HG02885 (cell line): ENCODE measurements at regions not wholly inside any gene's neighbourhood (a gene's known extent, or its start where the extent isn't known, plus 50 kb on each side); places are given as distances from the start of the nearest gene placed in this dataset.
A peak's percentile ranks its signal among the peaks of the same experiment; 100 is the strongest.

Source experiments
- ATAC-seq: cut with Tn5 transposase; IDR thresholded peaks from one replicate; pipeline ENCODE4 v1.9.1; 2021; ENCODE audit warnings: mild to moderate bottlenecking; ENCODE audit not compliant: unreplicated experiment, poor library complexity

DNA sequence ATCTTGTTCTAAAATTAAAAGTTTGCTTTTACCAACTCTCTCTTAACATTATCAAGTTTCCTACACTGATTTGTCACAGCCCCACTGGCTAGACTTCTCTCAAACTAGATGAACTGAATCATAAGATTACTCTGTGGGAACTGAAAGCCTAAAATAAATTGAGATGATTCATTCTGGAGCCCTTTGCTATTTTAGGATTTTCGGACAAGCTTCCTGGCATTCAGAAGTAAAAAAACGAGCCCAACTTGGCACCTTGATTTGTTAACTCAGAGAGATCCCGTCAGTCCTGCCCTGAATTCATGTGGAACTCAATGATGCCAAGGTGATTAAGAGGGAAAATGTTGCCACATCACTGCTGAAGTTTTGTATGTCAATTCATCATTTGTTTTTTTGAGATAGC is 122.0 kb upstream of the NRSN1 start:
- no peak for ATAC-seq

DNA sequence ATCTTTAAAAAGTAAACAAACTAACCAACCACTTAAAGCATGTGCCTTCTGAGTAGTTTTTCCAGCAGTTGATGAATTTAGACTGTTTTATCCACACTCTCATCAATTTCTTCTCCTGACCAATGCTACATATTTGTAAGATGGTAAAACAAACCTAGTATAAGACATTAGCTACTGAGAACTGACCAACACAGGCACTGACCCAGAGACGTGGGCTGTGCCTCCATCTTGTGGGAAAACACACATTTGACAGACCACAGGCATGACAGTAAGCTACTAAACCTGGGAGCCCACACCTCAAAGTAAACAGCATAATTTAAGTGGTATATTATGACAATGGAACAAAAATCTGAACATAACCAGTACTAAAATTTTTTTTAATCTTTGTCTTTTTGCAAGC is 121.4 kb upstream of the NRSN1 start:
- no peak for ATAC-seq

DNA sequence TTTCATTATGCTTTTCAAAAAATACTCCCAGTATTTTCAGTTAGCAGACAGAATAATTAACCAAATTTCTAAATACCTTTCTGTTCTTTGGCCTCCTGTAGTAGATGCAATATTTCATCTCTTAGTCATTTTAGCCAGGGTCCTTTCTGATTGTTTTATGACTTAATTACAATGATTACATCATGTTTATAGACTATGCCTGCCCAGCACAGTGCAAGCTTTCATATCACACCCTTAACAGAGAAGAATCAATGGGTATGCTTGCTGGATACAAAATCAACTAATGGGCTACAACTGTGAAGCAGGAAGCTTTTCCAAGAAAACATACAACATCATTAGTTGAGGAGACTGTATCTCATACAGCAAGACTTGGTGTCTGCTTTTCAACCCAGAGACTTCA is 119.8 kb upstream of the NRSN1 start:
- no peak for ATAC-seq

DNA sequence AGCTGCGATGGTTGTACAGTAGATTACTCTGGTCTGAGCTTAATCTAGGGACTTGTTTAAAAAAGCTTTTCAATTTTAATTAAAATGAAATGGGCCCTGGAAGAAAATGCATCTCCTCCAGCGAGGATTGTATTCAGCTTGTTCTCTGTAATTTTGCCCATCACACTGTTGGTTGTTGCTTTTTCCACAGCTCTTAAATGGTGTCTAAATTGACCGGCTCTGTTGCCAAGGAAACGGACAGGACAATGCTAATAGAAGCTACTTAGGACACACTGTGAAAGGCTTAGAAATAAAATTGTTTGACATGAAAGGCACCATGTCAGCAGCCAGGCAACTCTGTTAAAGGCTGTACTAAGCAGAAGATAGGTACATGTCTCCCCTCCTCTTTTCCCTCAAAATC is 116.7 kb upstream of the NRSN1 start:
- no peak for ATAC-seq

DNA sequence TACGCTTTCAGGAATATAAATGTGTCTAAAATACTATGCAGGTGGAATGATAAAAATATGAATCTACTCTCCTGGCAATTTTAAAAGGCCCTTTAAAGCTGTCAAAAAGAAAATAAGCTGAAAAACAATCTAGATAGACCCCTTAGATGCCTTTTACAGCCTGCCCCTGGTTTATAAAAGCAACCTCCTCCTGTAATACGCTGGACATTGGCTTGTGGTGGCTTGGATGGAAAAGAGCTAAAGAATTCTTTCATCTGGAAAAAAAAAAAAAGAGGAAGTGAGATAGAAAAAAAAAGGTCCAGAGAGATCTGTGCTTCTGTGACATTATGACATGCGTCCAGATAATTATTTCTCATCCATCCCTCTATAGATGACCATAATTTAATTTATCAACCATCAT is 115.9 kb upstream of the NRSN1 start:
- no peak for ATAC-seq

DNA sequence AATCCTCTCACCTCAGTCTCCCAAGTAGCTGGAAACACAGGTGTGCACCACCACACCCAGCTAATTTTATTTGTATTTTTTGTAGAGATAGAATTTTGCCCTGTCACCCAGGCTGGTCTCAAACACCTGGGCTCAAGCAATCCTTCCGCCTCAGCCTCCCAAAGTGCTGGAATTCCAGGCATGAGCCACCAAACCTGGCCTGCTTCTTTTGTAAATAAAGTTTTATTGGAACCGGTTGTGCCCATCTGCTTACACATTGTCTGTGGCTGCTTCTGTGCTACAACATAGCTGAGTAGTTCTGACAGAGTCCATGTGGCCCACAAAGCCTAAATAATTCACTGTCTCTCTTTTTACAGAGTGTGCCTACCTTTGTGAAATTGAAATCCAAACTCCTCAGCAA is 109.7 kb upstream of the NRSN1 start:
- no peak for ATAC-seq

DNA sequence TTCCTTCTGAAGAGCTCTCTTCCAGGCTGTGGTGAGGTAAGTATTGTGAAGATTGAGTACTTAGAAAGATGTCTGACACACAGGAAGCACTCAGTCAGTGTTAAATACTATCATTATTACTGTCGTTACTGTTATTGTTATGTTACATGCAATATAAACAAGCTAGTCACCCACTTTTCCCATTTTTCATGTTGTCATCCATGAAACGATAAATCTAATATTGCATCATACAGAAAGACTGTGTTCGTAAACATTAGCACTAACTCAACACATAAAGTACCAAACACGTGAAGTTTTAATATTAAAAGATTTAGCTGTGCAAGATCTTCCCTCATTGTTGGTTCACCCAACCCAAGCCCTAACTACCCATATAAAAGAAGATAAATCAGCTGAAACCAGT is 109.2 kb upstream of the NRSN1 start:
- ATAC-seq, result no peak

DNA sequence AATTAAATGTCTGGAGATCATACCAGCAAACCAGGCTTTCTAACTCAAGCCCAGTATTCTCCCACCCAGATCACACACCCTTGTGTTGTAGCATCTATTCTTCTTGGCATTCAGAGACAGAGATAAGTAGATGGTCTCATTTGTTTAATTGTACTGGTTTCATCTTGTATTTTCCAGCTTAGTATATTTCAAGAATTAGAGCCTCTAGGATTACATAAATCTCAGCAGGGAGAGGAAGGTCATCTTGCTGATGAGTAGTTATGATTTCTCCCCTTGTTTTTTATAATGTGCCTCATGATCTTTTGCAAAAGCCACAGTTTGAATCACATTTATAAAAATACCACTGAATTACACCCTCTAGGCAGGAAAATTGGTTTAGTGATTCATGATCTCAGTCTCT is 106.6 kb upstream of the NRSN1 start:
- ATAC-seq, result no peak

DNA sequence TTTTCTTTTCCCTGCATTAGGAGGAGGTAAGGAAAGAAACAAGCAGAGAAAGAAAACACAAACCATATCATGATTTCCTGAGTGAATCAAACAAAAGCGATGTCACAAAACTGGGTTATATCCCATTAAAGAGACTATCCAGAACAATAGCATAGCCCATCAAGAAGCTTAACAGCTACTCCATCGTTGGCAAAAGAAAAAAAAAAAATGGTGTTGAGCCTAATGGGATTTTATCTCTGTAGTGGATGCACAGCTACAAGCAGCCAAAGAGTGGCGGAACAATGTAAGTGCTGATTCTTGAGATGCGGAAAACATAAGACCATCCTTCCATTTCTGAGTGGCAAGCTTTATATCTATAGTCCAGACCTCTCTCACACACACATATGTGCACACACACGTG is 106.2 kb upstream of the NRSN1 start:
- ATAC-seq, result no peak

DNA sequence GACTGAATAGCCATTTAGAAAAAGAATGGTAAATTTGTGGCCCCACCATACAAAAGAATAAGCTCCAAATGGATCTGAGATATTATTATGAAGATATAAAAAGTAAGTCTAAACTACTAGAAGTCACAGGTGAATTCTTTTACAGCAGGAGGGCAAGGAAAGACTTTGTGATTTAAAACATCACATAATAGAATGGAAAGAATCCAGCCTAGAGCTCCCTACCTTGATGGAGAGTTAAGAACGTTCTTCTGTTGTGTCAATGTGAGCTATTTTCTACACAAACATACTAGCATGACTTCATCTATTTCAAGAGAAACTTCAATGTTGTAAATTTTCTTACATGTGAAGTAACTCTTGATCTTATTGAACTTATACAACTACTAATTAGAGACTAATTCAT is 100.0 kb upstream of the NRSN1 start:
- no peak for ATAC-seq

DNA sequence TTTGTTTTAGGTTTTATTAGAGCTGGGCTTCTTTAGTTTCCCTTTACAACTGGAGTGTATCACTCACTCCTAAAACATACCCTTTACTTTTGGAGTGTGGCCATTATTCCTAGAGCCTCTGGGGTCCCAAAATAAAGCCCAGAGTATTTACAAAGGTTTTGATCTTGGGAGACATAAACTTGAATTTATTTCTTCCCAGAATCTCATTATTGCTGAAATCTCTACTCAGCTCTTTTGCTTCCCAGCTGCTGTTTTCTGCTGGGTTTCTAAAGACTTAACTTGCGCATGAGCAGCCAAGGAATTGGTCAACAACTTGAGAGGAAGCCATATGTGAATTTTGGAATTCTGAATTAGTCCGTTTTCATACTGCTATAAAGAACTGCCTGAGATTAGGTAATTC is 94.5 kb upstream of the NRSN1 start:
- no peak for ATAC-seq

DNA sequence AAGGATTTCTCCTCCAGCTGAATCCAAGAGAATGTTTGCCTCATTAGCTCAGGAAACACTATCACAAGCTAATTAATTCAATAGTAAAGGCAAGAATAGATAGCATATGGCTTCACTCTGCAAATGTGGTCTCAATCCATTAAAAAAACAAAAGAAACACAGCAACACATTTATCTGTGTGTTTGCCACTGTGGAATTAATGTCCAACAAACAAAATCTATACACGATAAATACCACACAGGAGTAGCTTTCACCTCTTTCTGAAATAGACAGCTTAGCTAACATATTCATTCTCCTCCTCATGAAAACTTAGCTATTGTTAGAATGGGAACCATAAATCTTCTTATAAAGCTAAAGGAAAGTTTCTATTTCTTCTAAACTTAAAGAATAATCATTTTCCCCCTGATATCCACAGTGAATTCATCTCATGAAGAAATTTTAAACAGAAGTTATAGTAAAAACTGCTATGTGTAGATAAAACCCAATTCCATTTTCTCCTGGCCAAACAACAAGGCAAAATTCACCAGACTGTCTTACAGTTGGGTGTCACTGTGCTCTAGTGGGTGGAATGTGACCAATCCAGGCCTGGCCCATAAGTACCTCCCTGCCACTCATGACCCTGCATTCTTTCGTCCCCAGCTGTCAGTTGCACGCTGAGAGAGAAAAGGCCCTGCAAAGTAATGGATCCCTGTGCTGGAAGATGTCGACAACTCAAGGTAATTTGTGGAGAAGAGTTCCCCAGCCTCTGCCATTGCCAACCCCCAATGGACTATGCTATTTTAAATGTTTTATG is 92.9 kb upstream of the NRSN1 start:
- ATAC-seq, result no peak

DNA sequence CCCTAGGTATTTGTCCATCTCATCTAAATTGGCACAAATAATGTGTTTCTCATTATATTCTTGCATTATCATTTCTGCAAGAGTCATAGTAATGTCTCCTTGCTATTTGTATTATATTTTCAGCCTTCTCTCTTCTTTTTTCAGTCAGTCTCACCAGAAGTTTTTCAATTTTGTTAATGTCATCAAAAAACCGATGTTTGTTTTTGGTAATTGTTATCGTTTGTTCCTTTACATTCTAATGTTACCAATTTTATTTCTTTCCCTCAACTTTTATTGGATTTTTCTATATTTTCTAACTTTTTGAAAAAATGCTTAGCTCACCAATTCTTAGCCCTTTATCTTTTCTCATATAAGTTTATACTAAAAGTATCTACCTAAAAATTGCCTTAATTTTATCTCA is 82.2 kb upstream of the NRSN1 start:
- no peak for ATAC-seq

DNA sequence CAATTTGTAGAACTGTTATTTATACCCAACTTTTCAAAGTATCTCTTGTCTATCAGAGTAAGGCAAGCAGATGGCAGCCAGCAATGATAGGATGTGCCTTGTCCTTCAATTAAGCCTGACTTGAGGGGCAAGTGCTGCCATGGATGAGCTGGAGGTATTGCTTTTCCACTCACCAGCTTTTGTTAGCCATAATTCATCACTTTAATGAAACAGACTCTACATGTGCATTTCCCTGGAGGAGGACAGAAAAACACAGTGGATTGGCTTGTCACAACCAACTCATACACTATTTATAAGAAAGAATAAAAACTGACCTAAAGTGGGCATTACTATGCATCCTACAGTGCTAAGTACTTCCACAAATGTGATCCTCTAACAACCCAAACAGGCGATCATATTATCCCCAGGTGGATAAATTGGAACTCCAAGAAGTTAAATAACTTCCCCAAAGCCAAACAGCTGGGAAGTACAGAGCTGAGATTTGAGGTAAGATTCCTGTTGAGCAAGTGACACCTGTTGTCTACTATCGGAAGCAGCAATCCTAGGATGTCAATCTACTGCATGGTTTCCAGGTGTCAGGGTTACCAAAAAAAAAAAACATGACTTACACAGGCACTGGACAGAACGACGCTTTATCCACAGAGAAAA is 73.9 kb upstream of the NRSN1 start:
- ATAC-seq, result no peak

DNA sequence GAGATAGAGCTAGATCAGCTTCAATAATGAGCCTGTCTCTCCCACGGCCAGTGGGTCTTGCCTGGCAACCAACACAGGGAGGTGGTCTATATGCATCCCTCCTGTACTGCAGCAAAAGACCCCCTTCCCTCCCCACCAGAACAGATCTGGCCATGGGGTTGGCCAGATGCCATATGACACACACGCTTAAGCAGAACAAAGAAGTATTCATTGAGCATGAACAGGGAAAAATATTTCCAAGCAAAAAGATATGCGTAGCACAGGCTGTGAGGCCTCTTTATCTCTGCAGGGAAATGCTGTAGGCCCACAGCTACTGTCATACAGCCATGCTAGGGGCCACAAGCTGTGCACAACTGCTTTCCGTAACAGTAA is 73.4 kb upstream of the NRSN1 start:
- ATAC-seq, result no peak

DNA sequence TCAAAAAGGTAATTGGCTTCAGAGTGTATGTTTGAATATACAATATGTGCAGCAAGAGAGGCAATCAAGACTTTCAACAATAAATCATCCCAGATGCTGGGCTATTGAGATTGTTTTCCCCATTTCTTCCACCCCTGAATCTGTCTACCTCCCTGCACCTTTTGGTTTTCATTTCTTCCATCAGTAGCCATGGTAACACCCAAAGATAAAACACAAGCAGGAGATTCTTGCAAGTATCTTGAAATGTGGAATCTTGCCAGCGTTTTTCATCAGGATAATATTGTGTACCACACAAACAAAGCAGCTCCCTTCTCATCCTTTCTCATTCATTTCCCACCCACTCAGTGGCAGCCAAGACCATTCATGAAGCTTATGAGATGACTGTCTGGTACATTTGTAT is 73.0 kb upstream of the NRSN1 start:
- no peak for ATAC-seq

DNA sequence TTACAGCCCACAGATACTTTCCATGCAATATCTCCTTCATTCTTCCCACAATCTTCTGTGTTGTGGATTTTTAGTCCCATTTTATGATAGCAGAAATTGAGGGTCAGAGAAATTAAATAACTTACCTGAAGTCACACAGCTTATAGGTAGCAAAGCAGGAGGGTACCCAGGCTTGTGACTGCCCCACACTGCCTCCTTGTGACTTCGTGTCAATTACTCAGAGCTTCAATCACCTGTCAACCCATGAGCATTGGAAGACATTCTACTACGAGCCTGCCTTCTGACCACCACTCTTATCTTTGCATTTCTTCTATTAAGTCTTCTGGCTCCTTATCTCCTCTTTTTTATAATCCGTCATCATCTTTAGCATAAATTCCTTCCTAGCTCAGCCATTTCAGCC is 71.6 kb upstream of the NRSN1 start:
- ATAC-seq, result no peak

DNA sequence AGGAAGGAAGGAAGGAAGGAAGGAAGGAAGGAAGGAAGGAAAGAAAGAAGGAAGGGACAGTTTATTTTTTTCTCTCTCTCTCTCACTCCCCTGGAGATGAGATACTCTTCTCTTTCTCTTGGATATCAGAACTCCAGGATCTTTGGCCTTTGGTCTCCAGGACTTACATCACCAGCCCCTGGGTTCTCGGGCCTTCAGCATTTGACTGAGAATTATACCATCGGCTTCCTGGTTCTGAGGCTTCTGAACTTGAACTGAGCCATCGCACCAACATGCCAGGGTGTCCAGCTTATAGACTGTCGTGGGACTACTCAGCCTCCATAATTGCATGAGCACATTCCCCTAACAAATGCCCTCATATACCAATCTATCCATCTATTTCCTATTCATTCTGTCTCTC is 69.4 kb upstream of the NRSN1 start:
- no peak for ATAC-seq

DNA sequence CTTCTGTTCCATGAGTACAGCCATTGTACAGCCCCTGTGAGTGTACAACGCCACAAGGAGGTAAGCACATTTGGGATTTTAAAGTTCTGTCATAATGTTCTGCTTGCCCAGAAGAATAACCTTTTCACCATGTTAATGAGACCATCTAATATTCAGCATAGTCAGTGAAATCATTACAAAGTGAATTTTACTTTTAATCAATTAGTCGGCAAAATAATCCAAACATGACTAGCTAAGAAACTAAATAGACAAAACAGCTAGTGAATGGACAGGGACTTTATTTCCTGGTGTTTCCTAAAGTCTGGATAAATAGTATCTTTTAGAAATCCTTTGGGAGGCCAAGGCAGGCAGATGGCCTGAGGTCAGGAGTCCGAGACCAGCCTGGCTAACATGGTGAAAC is 69.0 kb upstream of the NRSN1 start:
- ATAC-seq, result no peak

DNA sequence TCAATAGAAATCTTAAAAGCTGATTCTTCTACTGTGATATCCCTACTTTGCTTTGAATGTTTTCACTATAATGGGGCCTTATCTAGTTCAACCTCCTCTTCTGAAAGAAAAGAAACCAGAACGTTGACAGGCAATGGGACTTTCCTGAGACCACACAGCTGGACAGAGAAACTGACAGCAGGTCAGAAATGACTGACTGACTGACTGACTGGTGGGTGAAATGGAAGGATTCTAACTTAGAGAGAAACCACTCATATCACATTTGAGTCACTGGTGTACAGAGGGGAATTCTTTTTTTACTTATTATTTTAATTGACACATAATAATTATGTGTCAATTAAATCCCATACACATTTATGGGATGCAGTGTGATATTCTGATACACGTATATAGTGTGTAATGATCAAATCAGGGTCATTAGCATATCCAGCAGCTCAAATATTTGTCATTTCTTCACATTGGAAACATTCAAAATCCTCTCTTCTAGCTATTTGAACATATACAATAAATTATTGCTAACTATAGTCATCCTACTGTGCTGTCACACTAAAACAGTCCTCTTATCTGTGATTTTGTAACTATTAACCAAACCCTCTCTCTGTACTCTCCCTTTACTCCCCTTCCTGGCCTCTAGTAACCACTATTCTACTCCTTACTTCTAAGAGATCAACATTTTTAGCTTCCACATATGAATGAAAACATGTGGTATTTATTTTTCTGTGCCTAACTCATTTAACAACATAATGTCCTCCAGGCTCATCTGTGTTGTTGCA is 64.8 kb upstream of the NRSN1 start:
- peak; percentile 94 for ATAC-seq

DNA sequence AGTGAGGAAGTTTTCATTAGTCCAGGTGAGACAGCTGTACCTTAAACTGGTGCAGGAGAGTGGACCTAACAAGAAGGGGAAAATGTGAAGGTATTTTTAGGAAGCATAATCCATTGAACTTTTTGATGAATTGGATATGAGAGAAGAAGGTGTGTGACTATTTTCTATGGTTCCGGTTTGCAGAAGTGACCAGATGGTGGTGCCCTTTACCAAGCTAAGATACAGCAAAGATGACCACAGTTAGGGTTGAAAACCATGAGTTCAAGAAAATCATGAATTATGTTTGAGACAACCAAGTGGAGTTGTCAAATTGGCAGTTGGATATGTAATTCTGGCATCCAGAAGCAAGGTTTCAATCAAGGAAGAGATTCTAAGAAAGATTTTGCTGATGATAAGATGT is 61.9 kb upstream of the NRSN1 start:
- ATAC-seq, result no peak

DNA sequence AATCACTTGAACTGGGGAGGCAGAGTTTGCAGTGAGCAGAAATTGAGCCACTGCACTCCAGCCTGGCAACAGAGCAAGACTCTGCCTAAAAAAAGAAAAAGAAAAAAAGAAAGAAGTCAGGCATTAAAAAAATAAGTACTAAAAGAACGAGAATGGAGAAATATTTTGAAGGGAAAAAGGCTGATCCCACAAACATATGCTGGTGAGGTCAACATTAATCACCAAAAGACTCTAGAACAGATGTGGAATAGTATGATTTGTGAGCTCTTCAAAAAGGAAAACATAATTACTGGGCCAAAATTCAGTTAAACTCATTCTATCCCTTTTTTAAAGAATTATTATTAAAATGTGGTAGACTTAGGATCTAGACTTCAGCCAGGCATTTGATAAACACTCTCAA is 61.2 kb upstream of the NRSN1 start:
- ATAC-seq, result no peak
